Cardiac fibroblast (primary cell): ENCODE measurements at regions not wholly inside any gene's neighbourhood (a gene's known extent, or its start where the extent isn't known, plus 50 kb on each side); places are given as distances from the start of the nearest gene placed in this dataset.
A peak's percentile ranks its signal among the peaks of the same experiment; 100 is the strongest.
"Not testable (repeated sequence)": the region's sequence is repeated elsewhere in the genome, so short reads cannot be mapped to it uniquely, and the experiment has no call there.

Experiments used
- DNase-seq, 2 donors: peaks; one replicate each; pipeline versions ENCODE4 v3.0.0 to v3.0.0-alpha.2; 2010; ENCODE audit warnings: low read depth in 2 of 2
- H3K4me3 ChIP-seq, 2 donors: replicated peaks in 1 of 2; 1 replicate in 1 of 2; 2 replicates in 1 of 2; pipeline ENCODE4 v1.5.1; 2011; ENCODE audit warnings: low read depth in 2 of 2, low read length in 2 of 2, mild to moderate bottlenecking in 2 of 2, moderate library complexity in 1 of 2
- CTCF ChIP-seq: IDR thresholded peaks from one replicate; pipeline ENCODE4 v1.5.1; 2011; ENCODE audit warnings: low read depth, mild to moderate bottlenecking, low read length, inconsistent platforms

GRCh38 chr1:228666686-228667623 is 68.3 kb upstream of the RHOU start:
- DNase-seq = no peak
- no peak for TF ChIP-seq CTCF

DNA sequence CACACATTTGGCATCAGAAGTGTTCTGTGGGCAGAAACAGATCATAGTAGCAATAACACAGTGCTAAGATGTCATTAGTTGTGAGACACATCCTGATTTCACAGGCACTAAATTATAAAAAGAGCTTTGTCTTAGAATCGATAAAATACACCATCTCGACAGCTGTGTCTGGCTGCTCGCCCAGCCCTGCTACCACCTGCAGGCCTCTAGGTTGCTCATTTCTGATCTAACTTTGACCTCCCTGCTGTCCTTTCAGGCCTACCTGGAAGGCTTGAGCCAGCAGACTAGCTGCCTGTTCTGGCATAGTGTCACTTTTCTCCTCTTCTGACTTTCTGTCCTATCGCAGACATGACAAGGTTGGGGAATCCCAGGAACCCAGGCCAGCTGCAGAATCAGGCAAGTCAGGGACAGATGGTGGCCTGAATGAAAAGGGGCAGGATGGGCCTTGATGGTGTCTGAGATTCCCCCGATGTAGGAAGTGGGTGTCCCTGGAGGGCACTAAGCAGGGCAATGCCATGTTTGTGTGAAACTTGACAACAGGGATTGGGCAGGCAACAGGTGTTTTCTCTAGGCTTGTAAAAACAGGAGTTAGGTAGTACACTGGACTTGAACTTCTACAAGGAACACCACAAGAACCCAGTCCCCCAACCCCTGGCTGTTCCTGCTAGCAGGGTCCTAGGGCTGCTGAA is 66.6 kb upstream of the RHOU start:
- no peak overlapping the region for H3K4me3 ChIP-seq

More at GRCh38 chr1:228666686-228667623, 68.3 kb upstream of the RHOU start:
- H3K4me3 ChIP-seq = no peak overlapping the region

DNA sequence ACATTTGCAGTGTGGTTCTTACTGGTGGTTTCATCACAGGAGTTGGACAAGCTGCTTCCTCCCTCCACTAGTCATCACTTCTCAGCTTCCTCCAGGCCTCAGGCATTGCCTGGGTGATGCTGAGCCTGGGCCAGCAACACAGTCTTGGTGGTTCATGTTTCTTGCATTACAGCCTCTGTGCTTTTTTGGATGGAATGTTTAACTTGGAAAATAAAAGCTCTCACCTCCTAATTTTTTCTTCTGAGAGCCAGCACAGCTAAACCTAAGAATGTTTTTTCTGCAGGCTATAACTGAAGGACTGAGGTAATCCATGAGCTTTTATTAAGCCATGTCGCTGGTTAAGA is 66.1 kb upstream of the RHOU start:
- DNase-seq = peak; percentile 34 to 78
- H3K4me3 ChIP-seq = no peak overlapping the region
- no peak for TF ChIP-seq CTCF

More for the DNA sequence above, 66.6 kb upstream of the RHOU start:
- TF ChIP-seq CTCF = no peak
- no peak for DNase-seq

DNA sequence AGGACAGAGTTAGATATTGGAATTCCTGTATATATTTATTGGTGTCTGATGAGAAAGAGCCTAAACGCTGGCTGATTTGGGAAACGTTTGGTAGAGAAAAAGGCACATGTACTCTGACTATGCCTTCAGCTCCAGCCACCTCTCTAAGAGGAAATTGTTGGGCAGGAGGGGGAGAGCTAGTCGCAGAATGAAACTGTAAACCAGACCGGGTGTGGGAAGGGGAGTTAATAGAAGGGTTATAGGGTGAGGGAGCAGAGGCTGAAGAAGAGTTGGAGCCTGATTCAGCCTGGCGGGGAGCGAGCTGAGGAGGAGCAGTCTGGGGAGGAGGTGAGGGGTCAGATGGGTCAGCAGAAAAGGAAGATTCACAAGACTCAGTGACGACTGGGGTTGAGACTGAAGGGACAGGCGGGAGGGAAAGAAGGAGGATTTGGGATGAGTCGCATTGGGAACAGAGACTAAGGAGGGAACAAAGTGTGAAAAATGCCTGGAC is 54.2 kb upstream of the RHOU start:
- DNase-seq, H3K4me3 ChIP-seq: not testable (repeated sequence)

GRCh38 chr1:228683428-228683827 is 51.9 kb upstream of the RHOU start:
- no peak for TF ChIP-seq CTCF
- no peak for DNase-seq
- H3K4me3 ChIP-seq = no peak overlapping the region

DNA sequence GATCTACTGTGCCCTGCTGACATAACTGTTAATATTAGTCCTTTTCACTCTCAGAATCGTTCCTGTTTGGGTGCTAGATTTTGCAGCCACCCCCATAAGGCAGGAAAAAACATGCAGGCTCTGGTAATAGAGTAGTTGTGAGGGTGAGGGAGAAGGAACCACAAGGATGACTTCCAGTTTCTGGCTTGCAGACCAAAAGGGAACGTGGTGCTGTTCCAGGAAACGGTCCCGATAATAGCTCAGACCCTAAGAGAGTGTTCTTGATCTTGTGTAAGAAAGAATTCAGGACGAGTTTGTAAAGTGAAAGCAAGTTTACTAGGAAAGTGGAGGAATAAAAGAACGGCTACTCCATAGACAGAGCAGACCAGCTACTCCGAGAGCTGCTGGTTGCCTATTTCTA is 50.7 kb upstream of the RHOU start:
- peak in 1 of 2 donors; percentile 72 for DNase-seq
- TF ChIP-seq CTCF = no peak
- no peak overlapping the region for H3K4me3 ChIP-seq

DNA sequence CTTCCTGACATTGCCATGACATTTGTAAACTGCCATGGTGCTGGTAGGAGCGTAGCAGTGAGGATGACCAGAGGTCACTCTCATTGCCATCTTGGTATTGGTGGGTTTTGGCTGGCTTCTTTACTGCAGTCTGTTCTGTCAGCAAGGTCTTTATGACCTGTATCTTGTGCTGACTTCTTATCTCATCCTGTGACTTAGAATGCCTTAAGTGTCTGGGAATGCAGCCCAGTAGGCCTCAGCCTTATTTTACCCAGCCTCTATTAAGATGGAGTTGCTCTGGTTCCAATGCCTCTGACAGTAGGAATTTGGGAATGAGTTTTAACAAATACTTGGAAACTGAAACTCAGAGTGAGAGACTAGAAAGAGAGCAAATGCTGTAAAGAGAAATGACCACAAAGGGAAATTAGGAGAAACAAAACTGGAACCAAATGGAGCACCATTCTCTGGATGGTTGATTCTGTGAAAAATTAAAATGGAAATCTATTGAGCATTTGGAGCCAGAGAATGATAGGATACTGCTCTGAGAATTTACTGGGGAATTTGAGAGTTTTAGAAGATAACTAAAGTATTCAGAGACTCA is 50.1 kb upstream of the RHOU start:
- DNase-seq = peak in 1 of 2 donors; percentile 34
- TF ChIP-seq CTCF = no peak

More for the DNA sequence above, 50.1 kb upstream of the RHOU start:
- H3K4me3 ChIP-seq = no peak overlapping the region
